ENCODE measurements at regions not wholly inside any gene's neighbourhood (a gene's known extent, or its start where the extent isn't known, plus 50 kb on each side); places are given as distances from the start of the nearest gene placed in this dataset.

DNA sequence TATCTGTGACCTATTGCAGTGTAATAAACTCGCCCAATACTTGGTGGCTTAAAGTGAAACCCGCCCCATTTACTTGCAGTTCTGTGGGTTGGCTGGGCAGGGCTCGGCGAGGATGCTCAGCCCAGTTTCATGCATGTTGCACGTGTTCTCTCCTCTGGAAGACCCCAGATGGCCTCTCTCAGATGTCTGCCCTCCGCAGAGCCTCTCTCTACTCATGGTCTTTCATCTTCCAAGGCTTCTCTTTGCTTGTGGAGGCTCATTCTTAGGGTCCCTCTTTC, 251.4 kb downstream of the SOD2 start:
- H3K27ac ChIP-seq, result no peak overlapping the region
- no peak for TF ChIP-seq CTCF (IDR thresholded peaks at IDR 0.05)
- ATAC-seq, result no peak
- intact Hi-C loops (cut with DNase I), result no loop called here
- no peaks in the 10 kb centered on the region for H3K36me3 ChIP-seq
- no peak overlapping the region for H3K4me3 ChIP-seq
- no peak for DNase-seq
- no peaks in the 10 kb centered on the region for H3K9me3 ChIP-seq
- no peaks in the 10 kb centered on the region for H3K27me3 ChIP-seq
- H3K4me1 ChIP-seq, result no peaks in the 10 kb centered on the region

DNA sequence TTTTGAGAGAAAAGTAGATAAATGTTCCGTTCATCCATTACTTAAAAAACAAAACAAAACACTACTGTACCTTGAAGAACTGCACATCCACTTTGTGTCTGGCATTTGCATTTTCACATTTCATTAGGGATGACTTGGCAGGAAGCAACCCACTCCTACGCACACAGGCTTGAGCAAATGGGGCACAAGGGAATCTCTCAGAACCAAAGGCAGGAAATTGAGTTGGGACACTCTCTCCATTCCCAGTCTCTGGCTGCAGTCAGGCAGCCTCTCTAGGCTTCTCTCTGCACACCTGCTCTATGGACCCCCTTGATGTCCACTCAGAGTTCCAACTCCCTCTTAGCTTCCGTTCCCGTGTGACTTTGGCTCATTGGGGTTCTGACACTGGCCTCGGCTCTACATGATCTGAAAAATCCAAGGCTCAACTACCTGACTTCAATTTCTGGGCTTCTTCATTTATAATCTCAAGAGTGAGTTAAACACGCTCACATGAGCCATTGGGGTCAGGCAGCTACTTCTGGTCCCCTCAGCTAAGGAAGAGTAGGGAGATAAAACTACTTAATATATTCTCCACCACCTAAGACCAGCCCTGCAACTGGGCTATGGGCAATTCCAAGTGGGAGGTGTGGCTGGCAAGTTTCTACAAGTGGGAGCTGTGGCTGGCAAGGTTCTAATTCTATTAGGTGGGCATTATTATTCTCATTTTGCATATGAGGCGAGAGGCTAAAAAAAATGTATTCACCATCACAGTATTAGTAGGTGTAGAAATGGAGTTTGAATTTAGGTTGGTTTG, 251.9 kb downstream of the SOD2 start:
- DNase-seq (no peak), ATAC-seq (no peak)
- Histone ChIP-seq H3K27me3 (no peaks in the 10 kb centered on the region), H3K9me3 (no peaks in the 10 kb centered on the region), H3K27ac (no peak overlapping the region), H3K36me3 (no peaks in the 10 kb centered on the region), H3K4me3 (no peak overlapping the region), H3K4me1 (no peaks in the 10 kb centered on the region)
- intact Hi-C loops (cut with DNase I), result no loop called here
- no peak for TF ChIP-seq CTCF (IDR thresholded peaks at IDR 0.05)

DNA sequence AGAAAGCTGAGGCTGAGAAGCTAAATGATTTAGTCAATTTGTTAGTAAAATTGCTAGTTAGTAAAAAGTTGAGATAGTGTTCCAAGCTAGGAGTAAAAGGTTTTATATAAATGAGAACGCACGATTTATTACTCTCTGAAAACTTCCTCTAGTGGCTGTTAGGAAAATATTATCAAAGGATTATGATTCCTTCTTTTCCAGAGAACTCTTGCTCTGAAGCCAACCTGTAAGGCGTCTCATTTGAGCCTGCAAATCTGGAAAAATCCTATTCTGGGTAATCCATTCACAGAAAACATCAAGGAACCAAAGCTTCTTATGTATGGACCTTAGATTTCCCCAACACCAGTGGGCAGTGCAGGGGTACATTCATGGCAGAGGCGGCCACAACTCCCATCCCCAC, 252.7 kb downstream of the SOD2 start:
- TF ChIP-seq CTCF (IDR thresholded peaks at IDR 0.05), result no peak
- DNase-seq, result no peak
- Histone ChIP-seq H3K4me1 (no peaks in the 10 kb centered on the region), H3K27ac (no peak overlapping the region), H3K9me3 (no peaks in the 10 kb centered on the region), H3K36me3 (no peaks in the 10 kb centered on the region), H3K27me3 (no peaks in the 10 kb centered on the region), H3K4me3 (no peak overlapping the region)
- no peak for ATAC-seq
- intact Hi-C loops (cut with DNase I), result no loop called here

- ATAC-seq, result no peak
- intact Hi-C loops (cut with DNase I), result no loop called here
- no peak overlapping the region for H3K4me3 ChIP-seq
- no peaks in the 10 kb centered on the region for H3K36me3 ChIP-seq
- TF ChIP-seq CTCF (IDR thresholded peaks at IDR 0.05), result no peak
- no peaks in the 10 kb centered on the region for H3K4me1 ChIP-seq
- no peaks in the 10 kb centered on the region for H3K27me3 ChIP-seq
- no peak for DNase-seq
- no peaks in the 10 kb centered on the region for H3K9me3 ChIP-seq
- no peak overlapping the region for H3K27ac ChIP-seq
Observed at GRCh38 chr6:159439651-159440050, 253.4 kb downstream of the SOD2 start.

GRCh38 chr6:159438106-159438505, 254.9 kb downstream of the SOD2 start:
- ATAC-seq, result no peak
- Histone ChIP-seq H3K4me3 (no peak overlapping the region), H3K9me3 (peaks cover 8% of the 10 kb centered on the region), H3K4me1 (no peaks in the 10 kb centered on the region), H3K36me3 (no peaks in the 10 kb centered on the region), H3K27me3 (no peaks in the 10 kb centered on the region), H3K27ac (no peak overlapping the region)
- no peak for TF ChIP-seq CTCF (IDR thresholded peaks at IDR 0.05)
- no peak for DNase-seq
- intact Hi-C loops (cut with DNase I), result no loop called here

DNA sequence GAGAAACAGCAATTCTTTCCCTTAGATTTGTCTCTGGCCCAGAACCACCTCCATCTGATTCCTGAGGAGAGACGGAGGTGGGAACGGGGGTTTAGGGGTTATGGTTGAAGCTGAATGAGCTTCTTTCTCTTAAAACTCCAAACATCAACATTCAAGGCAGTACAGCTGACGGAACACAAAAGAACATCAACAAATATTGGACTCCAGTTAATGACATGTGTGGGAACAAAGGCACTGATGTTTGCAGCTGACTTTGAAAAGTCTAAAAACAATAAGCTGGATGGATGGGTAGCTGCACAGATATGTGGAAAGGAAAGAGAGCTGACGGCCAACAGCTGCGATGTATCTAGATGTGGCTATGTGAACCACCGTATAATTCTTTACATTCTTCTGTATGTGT, 256.5 kb downstream of the SOD2 start:
- no peak overlapping the region for H3K4me3 ChIP-seq
- no peaks in the 10 kb centered on the region for H3K36me3 ChIP-seq
- H3K4me1 ChIP-seq, result no peaks in the 10 kb centered on the region
- DNase-seq (no peak), ATAC-seq (no peak)
- no peaks in the 10 kb centered on the region for H3K27me3 ChIP-seq
- no peak for TF ChIP-seq CTCF (IDR thresholded peaks at IDR 0.05)
- intact Hi-C loops (cut with DNase I), result no loop called here
- H3K27ac ChIP-seq, result no peak overlapping the region
- peaks cover 11% of the 10 kb centered on the region for H3K9me3 ChIP-seq

Data from upper lobe of right lung (tissue), 1 donor.